ENCODE measurements at regions not wholly inside any gene's neighbourhood (a gene's known extent, or its start where the extent isn't known, plus 50 kb on each side); places are given as distances from the start of the nearest gene placed in this dataset.

DNA sequence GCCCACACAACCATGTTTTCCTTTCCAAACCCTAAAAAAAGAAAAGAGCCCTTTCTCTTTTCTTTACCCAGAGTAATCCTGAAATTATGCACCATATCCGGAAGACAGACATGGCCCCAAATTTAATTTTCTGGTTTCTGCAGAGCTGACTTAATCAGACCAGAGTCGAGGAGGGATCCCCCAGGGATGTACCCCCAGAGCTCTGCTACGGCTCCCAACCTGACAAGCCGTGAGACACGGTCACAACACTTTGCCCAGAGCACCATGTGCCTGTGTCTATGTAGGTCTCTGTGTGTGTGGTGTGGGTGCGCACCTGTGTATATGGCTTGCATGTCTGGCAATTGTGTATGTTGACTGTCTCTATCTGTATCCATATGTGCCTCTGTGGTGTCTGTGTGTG, 77.6 kb upstream of the CLMN start:
- DNase-seq (no peak), ATAC-seq (replicated peaks) (no peak)
- Mint-ChIP-seq H3K27me3 (no peaks in the 10 kb centered on the region), H3K9me3 (no peaks in the 10 kb centered on the region), H3K36me3 (ENCODE audit: insufficient read depth) (no peaks in the 10 kb centered on the region), H3K4me1 (ENCODE audit: low read depth in 2 of 2) (no peaks in the 10 kb centered on the region), H3K4me3 (no peak overlapping the region), H3K27ac (no peak overlapping the region)

GRCh38 chr14:95396221-95396620, 76.5 kb upstream of the CLMN start:
- no peak overlapping the region for H3K4me3 Mint-ChIP-seq
- DNase-seq, result no peak
- no peaks in the 10 kb centered on the region for H3K4me1 Mint-ChIP-seq (ENCODE audit: low read depth in 2 of 2)
- H3K36me3 Mint-ChIP-seq (ENCODE audit: insufficient read depth), result no peaks in the 10 kb centered on the region
- no peak overlapping the region for H3K27ac Mint-ChIP-seq
- no peaks in the 10 kb centered on the region for H3K27me3 Mint-ChIP-seq
- no peaks in the 10 kb centered on the region for H3K9me3 Mint-ChIP-seq
- ATAC-seq (replicated peaks), result peak; percentile 22

DNA sequence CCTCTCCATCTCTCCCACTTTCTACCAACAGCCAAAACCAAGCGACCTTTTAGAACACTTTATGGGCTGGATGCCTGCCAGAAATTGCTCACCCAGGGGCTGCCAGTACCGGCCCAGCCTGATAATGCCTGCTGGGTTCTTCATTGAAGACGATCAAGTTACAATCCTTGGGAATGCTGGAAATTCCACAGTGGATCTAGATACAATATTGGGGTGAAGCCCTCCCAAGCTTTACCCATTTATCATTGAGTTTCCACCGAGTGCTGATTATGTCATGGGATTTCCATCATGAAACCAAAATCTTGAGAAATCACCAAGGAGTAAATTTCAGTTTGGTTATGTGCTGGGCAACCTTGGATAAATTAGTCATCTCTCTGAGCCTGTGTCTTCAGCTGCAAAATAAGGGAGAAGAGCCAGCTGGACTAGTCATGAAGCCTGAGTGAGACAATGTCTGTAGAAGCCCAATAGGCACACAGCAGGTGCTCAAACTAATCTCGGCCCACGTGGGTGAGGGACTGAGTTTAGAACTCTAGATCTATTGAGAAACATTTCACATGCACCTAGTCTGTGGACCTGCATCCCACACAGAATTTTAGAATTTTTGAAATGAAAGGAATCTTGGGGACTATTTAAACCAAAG, 75.5 kb upstream of the CLMN start:
- Mint-ChIP-seq H3K36me3 (ENCODE audit: insufficient read depth) (no peaks in the 10 kb centered on the region), H3K27ac (no peak overlapping the region), H3K27me3 (no peaks in the 10 kb centered on the region), H3K4me1 (ENCODE audit: low read depth in 2 of 2) (no peaks in the 10 kb centered on the region), H3K4me3 (no peak overlapping the region), H3K9me3 (no peaks in the 10 kb centered on the region)
- DNase-seq (no peak), ATAC-seq (replicated peaks) (no peak)

GRCh38 chr14:95394297-95395097, 74.8 kb upstream of the CLMN start:
- no peak overlapping the region for H3K4me3 Mint-ChIP-seq
- ATAC-seq (replicated peaks) (no peak), DNase-seq (no peak)

DNA sequence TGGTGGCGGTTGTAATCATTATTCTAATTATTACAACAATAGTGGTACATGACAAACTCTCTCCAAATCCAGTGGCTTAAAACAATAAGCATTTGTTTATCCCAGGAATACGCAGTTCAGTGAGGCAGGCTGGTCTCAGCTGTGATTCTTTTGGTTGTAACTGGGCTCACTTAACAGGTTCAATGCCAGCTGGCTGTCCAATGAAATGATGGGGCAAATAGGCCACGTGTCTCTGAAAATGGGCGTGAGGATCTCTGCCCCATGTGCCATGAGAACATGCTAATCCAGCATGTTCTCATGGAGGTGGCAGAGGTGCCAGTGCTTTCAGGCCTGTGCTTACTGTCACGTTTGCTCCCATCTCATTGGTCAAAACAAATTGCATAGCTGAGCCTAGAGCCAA, 73.1 kb upstream of the CLMN start:
- H3K27ac Mint-ChIP-seq, result no peak overlapping the region
- H3K36me3 Mint-ChIP-seq (ENCODE audit: insufficient read depth), result no peaks in the 10 kb centered on the region
- ATAC-seq (replicated peaks) (no peak), DNase-seq (no peak)
- H3K4me3 Mint-ChIP-seq, result no peak overlapping the region
- H3K9me3 Mint-ChIP-seq, result no peaks in the 10 kb centered on the region
- peaks cover 11 to 13% of the 10 kb centered on the region in 2 donors for H3K27me3 Mint-ChIP-seq
- H3K4me1 Mint-ChIP-seq (ENCODE audit: low read depth in 2 of 2), result no peaks in the 10 kb centered on the region

More at GRCh38 chr14:95394297-95395097, 74.8 kb upstream of the CLMN start:
- H3K9me3 Mint-ChIP-seq, result no peaks in the 10 kb centered on the region
- H3K4me1 Mint-ChIP-seq (ENCODE audit: low read depth in 2 of 2), result no peaks in the 10 kb centered on the region
- no peak overlapping the region for H3K27ac Mint-ChIP-seq
- no peaks in the 10 kb centered on the region for H3K36me3 Mint-ChIP-seq (ENCODE audit: insufficient read depth)
- H3K27me3 Mint-ChIP-seq, result no peaks in the 10 kb centered on the region

- Mint-ChIP-seq H3K4me1 (ENCODE audit: low read depth in 2 of 2) (no peaks in the 10 kb centered on the region), H3K9me3 (no peaks in the 10 kb centered on the region), H3K36me3 (ENCODE audit: insufficient read depth) (no peaks in the 10 kb centered on the region), H3K4me3 (no peak overlapping the region), H3K27ac (no peak overlapping the region), H3K27me3 (peaks cover 22 to 28% of the 10 kb centered on the region in 2 donors)
- DNase-seq (no peak), ATAC-seq (replicated peaks) (no peak)
These were observed 71.6 kb upstream of the CLMN start for GRCh38 chr14:95391331-95391730.

- H3K9me3 Mint-ChIP-seq, result no peaks in the 10 kb centered on the region
- no peak overlapping the region for H3K27ac Mint-ChIP-seq
- DNase-seq (no peak), ATAC-seq (replicated peaks) (no peak)
- H3K4me1 Mint-ChIP-seq (ENCODE audit: low read depth in 2 of 2), result no peaks in the 10 kb centered on the region
- no peak overlapping the region for H3K4me3 Mint-ChIP-seq
- no peaks in the 10 kb centered on the region for H3K36me3 Mint-ChIP-seq (ENCODE audit: insufficient read depth)
- H3K27me3 Mint-ChIP-seq, result peaks cover 34 to 46% of the 10 kb centered on the region in 2 donors
These were observed 69.8 kb upstream of the CLMN start for GRCh38 chr14:95389471-95390011.

DNA sequence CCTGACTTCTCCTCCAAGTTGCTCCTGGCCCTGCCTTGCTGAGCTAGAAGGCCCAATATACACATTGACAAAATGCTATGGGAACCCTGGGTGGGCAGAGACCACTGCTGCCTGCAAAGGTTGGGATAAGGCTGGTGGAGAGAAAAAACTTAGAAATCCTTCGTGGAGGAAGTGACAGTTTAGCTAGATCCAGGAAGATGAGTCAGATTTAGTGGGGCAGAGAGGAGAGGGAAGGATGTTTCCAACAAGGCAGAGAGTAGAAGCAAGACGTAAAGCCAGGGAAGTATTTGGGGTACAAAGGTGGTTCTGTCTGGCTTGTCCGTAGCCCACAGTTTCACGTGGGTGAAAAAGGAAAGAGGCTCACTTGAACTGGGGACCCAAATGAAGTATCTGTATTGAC, 69.0 kb upstream of the CLMN start:
- no peaks in the 10 kb centered on the region for H3K4me1 Mint-ChIP-seq (ENCODE audit: low read depth in 2 of 2)
- peaks cover 38 to 54% of the 10 kb centered on the region in 2 donors for H3K27me3 Mint-ChIP-seq
- no peaks in the 10 kb centered on the region for H3K9me3 Mint-ChIP-seq
- DNase-seq (no peak), ATAC-seq (replicated peaks) (no peak)
- H3K4me3 Mint-ChIP-seq, result no peak overlapping the region
- no peaks in the 10 kb centered on the region for H3K36me3 Mint-ChIP-seq (ENCODE audit: insufficient read depth)
- no peak overlapping the region for H3K27ac Mint-ChIP-seq

GRCh38 chr14:95387826-95388445, 68.2 kb upstream of the CLMN start:
- Mint-ChIP-seq H3K4me3 (no peak overlapping the region), H3K27ac (no peak overlapping the region), H3K9me3 (no peaks in the 10 kb centered on the region), H3K4me1 (ENCODE audit: low read depth in 2 of 2) (no peaks in the 10 kb centered on the region), H3K27me3 (peaks cover 38 to 62% of the 10 kb centered on the region in 2 donors), H3K36me3 (ENCODE audit: insufficient read depth) (no peaks in the 10 kb centered on the region)
- no peak for DNase-seq
- no peak for ATAC-seq (replicated peaks)

GRCh38 chr14:95386536-95387095, 66.9 kb upstream of the CLMN start:
- peaks cover 43 to 73% of the 10 kb centered on the region in 2 donors for H3K27me3 Mint-ChIP-seq
- DNase-seq, result no peak
- no peaks in the 10 kb centered on the region for H3K4me1 Mint-ChIP-seq (ENCODE audit: low read depth in 2 of 2)
- H3K4me3 Mint-ChIP-seq, result no peak overlapping the region
- no peak for ATAC-seq (replicated peaks)
- H3K9me3 Mint-ChIP-seq, result no peaks in the 10 kb centered on the region
- no peaks in the 10 kb centered on the region for H3K36me3 Mint-ChIP-seq (ENCODE audit: insufficient read depth)
- no peak overlapping the region for H3K27ac Mint-ChIP-seq

DNA sequence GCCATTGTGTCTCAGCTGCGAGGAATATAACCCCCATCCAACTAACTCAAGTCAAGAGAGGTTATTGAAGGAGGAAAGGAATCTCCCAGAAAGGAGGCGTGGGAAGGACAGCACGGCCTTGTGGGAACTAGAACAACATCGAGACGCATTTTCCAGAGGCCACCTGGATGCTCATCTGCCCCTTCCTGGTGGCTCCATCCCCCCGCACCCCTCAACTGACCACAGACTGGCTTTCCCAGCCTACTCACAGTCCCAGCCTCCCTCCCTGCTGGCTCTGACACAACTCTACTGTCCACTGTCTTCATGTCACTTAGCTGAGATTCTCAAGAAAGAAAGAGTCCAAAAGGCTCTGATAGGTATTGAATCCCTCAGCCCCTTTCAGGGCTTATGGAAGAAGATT, 66.0 kb upstream of the CLMN start:
- Mint-ChIP-seq H3K4me1 (ENCODE audit: low read depth in 2 of 2) (no peaks in the 10 kb centered on the region), H3K9me3 (no peaks in the 10 kb centered on the region), H3K4me3 (no peak overlapping the region), H3K36me3 (ENCODE audit: insufficient read depth) (no peaks in the 10 kb centered on the region), H3K27me3 (peaks cover 43 to 73% of the 10 kb centered on the region in 2 donors), H3K27ac (no peak overlapping the region)
- ATAC-seq (replicated peaks) (no peak), DNase-seq (no peak)

GRCh38 chr14:95382747-95383146, 63.0 kb upstream of the CLMN start:
- Mint-ChIP-seq H3K36me3 (ENCODE audit: insufficient read depth) (no peaks in the 10 kb centered on the region), H3K27me3 (peaks cover 31 to 59% of the 10 kb centered on the region in 2 donors), H3K4me3 (no peak overlapping the region), H3K27ac (no peak overlapping the region), H3K9me3 (peaks cover 0 to 8% of the 10 kb centered on the region in 2 donors), H3K4me1 (ENCODE audit: low read depth in 2 of 2) (no peaks in the 10 kb centered on the region)
- no peak for ATAC-seq (replicated peaks)
- DNase-seq, result no peak

DNA sequence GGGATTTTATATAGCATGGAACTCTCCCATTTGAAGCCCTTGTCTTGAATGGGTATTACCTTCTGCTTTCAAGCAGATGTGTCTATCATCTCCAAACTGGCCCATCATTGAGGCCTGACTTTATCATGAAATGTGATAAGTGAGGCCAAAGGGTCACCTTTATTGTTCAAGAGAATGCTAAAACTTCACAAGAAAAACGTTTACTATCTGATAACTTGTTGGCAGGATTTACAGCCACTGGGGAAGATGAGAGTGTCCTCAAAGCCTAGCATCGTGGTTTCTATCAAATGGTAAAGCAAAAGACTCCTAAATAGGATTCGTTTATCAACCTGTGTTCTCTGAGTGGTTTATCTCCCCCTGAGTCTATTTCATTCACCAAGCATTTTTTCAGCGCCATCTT, 62.0 kb upstream of the CLMN start:
- H3K27ac Mint-ChIP-seq, result no peak overlapping the region
- peaks cover 0 to 8% of the 10 kb centered on the region in 2 donors for H3K9me3 Mint-ChIP-seq
- DNase-seq, result no peak
- H3K36me3 Mint-ChIP-seq (ENCODE audit: insufficient read depth), result no peaks in the 10 kb centered on the region
- peaks cover 30 to 57% of the 10 kb centered on the region in 2 donors for H3K27me3 Mint-ChIP-seq
- ATAC-seq (replicated peaks), result no peak
- H3K4me3 Mint-ChIP-seq, result no peak overlapping the region
- H3K4me1 Mint-ChIP-seq (ENCODE audit: low read depth in 2 of 2), result no peaks in the 10 kb centered on the region
